Heart left ventricle (tissue), 13 donors: ENCODE measurements at regions not wholly inside any gene's neighbourhood (a gene's known extent, or its start where the extent isn't known, plus 50 kb on each side); places are given as distances from the start of the nearest gene placed in this dataset.

Experiments
- CTCF ChIP-seq, 12 donors: fragments of 200-600 bp; sonication (generic) in 4 of 12; IDR thresholded peaks; one replicate each; pipeline versions ENCODE4 v1.5.0 to v1.8.0; 2018 to 2022; ENCODE audit warnings: antibody characterized with exemption in 12 of 12, mild to moderate bottlenecking in 5 of 12
- POLR2A ChIP-seq, 2 donors: fragments of 450-650 bp; IDR thresholded peaks; one replicate each; pipeline ENCODE4 v1.6.1; 2017; ENCODE audit warnings: antibody characterized with exemption in 2 of 2, mild to moderate bottlenecking in 2 of 2, moderate library complexity in 2 of 2
- donor health status: ischemic (EF 13 %, LVEDD 7.1; RV severe dilation, severe dysfunction).
- donor health status: DM: no; HTN: yes; CAD: no.
- donor health status: DM: no; HTN: no; CAD: no.
- donor health status: ischemic (EF 25% LVEDD 6.9; RV normal size, moderate dysfunction).
- donor health status: ischemic (EF 25% LVEDD 5.7; RV mildly dilated, moderate dysfunction).
- donor health status: ischemic (EF 35%, LVEDD 5.7; RV mildly dilated, moderate dysfunction).
- donor health status: nonischemic (EF 11% LVEDD 7.7; RV severe dilation, severe dysfunction).
- donor health status: DM: yes; HTN: yes; CAD: no.
- donor health status: PGD.
- donor health status: ischemic (EF 29% LVEDD 5.4; RV normal size, mild dysfunction).
- donor health status: nonischemic (EF 23%, LVEDD 6.1; RV moderate dilation, normal function).

- TF ChIP-seq CTCF (IDR thresholded peaks at IDR 0.05) (no peak), POLR2A (IDR thresholded peaks at IDR 0.05) (no peak)
Measured at GRCh38 chr2:195604706-195605105, 52.3 kb upstream of the SLC39A10 start.
